Activated CD4-positive, alpha-beta T cell treated with anti-CD3 and anti-CD28 coated beads, Interleukin-2, amount 10 ng/mL, durations not matched to agents 7 days and 5 days (primary cell): ENCODE measurements at regions not wholly inside any gene's neighbourhood (a gene's known extent, or its start where the extent isn't known, plus 50 kb on each side); places are given as distances from the start of the nearest gene placed in this dataset.
"Not testable (repeated sequence)": the region's sequence is repeated elsewhere in the genome, so short reads cannot be mapped to it uniquely, and the experiment has no call there.

Source experiments
- CTCF ChIA-PET: fragments of 350-600 bp; sonication (Branson Sonifier 250); formaldehyde crosslinking; loops from one replicate; lab custom pipeline; 2021; ENCODE audit warnings: antibody characterized with exemption; lab: Charles Lee
- POLR2A ChIA-PET: fragments of 350-600 bp; sonication (Branson Sonifier 250); formaldehyde crosslinking; loops from one replicate; lab custom pipeline; 2021; ENCODE audit warnings: antibody characterized with exemption; lab: Charles Lee
- DNase-seq: peaks from one replicate; pipeline ENCODE4 v3.0.0-alpha.2; 2020
- H3K27ac Mint-ChIP-seq: one replicate; pipeline ENCODE4 v1.8.0; 2021; ENCODE audit warnings: mild to moderate bottlenecking, moderate library complexity, mixed read lengths
- H3K27me3 Mint-ChIP-seq: one replicate; pipeline ENCODE4 v1.8.0; 2021; ENCODE audit warnings: mixed read lengths
- H3K36me3 Mint-ChIP-seq: one replicate; pipeline ENCODE4 v1.8.0; 2021; ENCODE audit warnings: low read depth, mixed read lengths
- H3K4me1 Mint-ChIP-seq: one replicate; pipeline ENCODE4 v1.8.0; 2021; ENCODE audit warnings: mixed read lengths
- H3K4me3 Mint-ChIP-seq: one replicate; pipeline ENCODE4 v1.8.0; 2021; ENCODE audit warnings: mild to moderate bottlenecking, moderate library complexity, mixed read lengths
- H3K9me3 Mint-ChIP-seq: one replicate; pipeline ENCODE4 v1.8.0; 2021; ENCODE audit warnings: mixed read lengths

- no peaks in the 10 kb centered on the region for H3K9me3 Mint-ChIP-seq
- H3K27me3 Mint-ChIP-seq: peaks cover 3% of the 10 kb centered on the region
- H3K36me3 Mint-ChIP-seq: no peaks in the 10 kb centered on the region
- POLR2A ChIA-PET: no interaction called here
- CTCF ChIA-PET: no interaction called here
- no peak for DNase-seq
- H3K4me1 Mint-ChIP-seq: no peaks in the 10 kb centered on the region
- H3K27ac Mint-ChIP-seq: no peak overlapping the region
- no peak overlapping the region for H3K4me3 Mint-ChIP-seq
Observed at GRCh38 chr16:66036184-66036583, 330.3 kb upstream of the CDH5 start.

- Mint-ChIP-seq H3K4me3 (no peak overlapping the region), H3K27ac (no peak overlapping the region), H3K27me3 (peaks cover 3% of the 10 kb centered on the region), H3K36me3 (no peaks in the 10 kb centered on the region), H3K4me1 (no peaks in the 10 kb centered on the region), H3K9me3 (no peaks in the 10 kb centered on the region)
- ChIA-PET CTCF (no interaction called here), POLR2A (no interaction called here)
- no peak for DNase-seq
Observed at GRCh38 chr16:66035096-66035495, 331.4 kb upstream of the CDH5 start.

- CTCF ChIA-PET: no interaction called here
- Mint-ChIP-seq H3K36me3 (no peaks in the 10 kb centered on the region), H3K4me3 (no peak overlapping the region), H3K9me3 (no peaks in the 10 kb centered on the region), H3K27me3 (no peaks in the 10 kb centered on the region), H3K4me1 (no peaks in the 10 kb centered on the region), H3K27ac (no peak overlapping the region)
- POLR2A ChIA-PET: no interaction called here
- DNase-seq: no peak
Observed at GRCh38 chr16:66032841-66033240, 333.6 kb upstream of the CDH5 start.

GRCh38 chr16:66030036-66030435 lies 336.5 kb upstream of the CDH5 start:
- H3K4me3 Mint-ChIP-seq: no peak overlapping the region
- peaks cover 4% of the 10 kb centered on the region for H3K9me3 Mint-ChIP-seq
- no peaks in the 10 kb centered on the region for H3K4me1 Mint-ChIP-seq
- ChIA-PET CTCF (no interaction called here), POLR2A (no interaction called here)
- H3K27ac Mint-ChIP-seq: no peak overlapping the region
- no peaks in the 10 kb centered on the region for H3K36me3 Mint-ChIP-seq
- no peak for DNase-seq
- no peaks in the 10 kb centered on the region for H3K27me3 Mint-ChIP-seq

GRCh38 chr16:66028510-66029216 lies 337.8 kb upstream of the CDH5 start:
- ChIA-PET POLR2A (no interaction called here), CTCF (no interaction called here)
- Mint-ChIP-seq H3K9me3 (peaks cover 13% of the 10 kb centered on the region), H3K27me3 (no peaks in the 10 kb centered on the region), H3K36me3 (no peaks in the 10 kb centered on the region), H3K4me1 (no peaks in the 10 kb centered on the region), H3K27ac (no peak overlapping the region), H3K4me3 (no peak overlapping the region)
- no peak for DNase-seq

- ChIA-PET CTCF (no interaction called here), POLR2A (no interaction called here)
- no peak for DNase-seq
- no peak overlapping the region for H3K27ac Mint-ChIP-seq
- no peak overlapping the region for H3K4me3 Mint-ChIP-seq
- no peaks in the 10 kb centered on the region for H3K36me3 Mint-ChIP-seq
- H3K9me3 Mint-ChIP-seq: peaks cover 13% of the 10 kb centered on the region
- no peaks in the 10 kb centered on the region for H3K27me3 Mint-ChIP-seq
- H3K4me1 Mint-ChIP-seq: no peaks in the 10 kb centered on the region
Observed at GRCh38 chr16:66026787-66027330, 339.6 kb upstream of the CDH5 start.

GRCh38 chr16:66026211-66026610 lies 340.3 kb upstream of the CDH5 start:
- no peaks in the 10 kb centered on the region for H3K27me3 Mint-ChIP-seq
- H3K4me3 Mint-ChIP-seq: no peak overlapping the region
- no peak overlapping the region for H3K27ac Mint-ChIP-seq
- POLR2A ChIA-PET: no interaction called here
- H3K9me3 Mint-ChIP-seq: peaks cover 13% of the 10 kb centered on the region
- no peak for DNase-seq
- no peaks in the 10 kb centered on the region for H3K36me3 Mint-ChIP-seq
- CTCF ChIA-PET: no interaction called here
- H3K4me1 Mint-ChIP-seq: no peaks in the 10 kb centered on the region

GRCh38 chr16:66025751-66026150 lies 340.7 kb upstream of the CDH5 start:
- Mint-ChIP-seq H3K4me1 (no peaks in the 10 kb centered on the region), H3K4me3 (no peak overlapping the region)
- CTCF ChIA-PET: no interaction called here

GRCh38 chr16:66024567-66024966 lies 341.9 kb upstream of the CDH5 start:
- CTCF ChIA-PET, H3K27ac Mint-ChIP-seq, POLR2A ChIA-PET: not testable (repeated sequence)

More at GRCh38 chr16:66025751-66026150, 340.7 kb upstream of the CDH5 start:
- DNase-seq: no peak
- H3K27me3 Mint-ChIP-seq: no peaks in the 10 kb centered on the region
- no peak overlapping the region for H3K27ac Mint-ChIP-seq
- peaks cover 13% of the 10 kb centered on the region for H3K9me3 Mint-ChIP-seq
- H3K36me3 Mint-ChIP-seq: no peaks in the 10 kb centered on the region
- POLR2A ChIA-PET: no interaction called here

GRCh38 chr16:66023481-66023880 lies 343.0 kb upstream of the CDH5 start:
- no peaks in the 10 kb centered on the region for H3K27me3 Mint-ChIP-seq
- ChIA-PET POLR2A (no interaction called here), CTCF (no interaction called here)
- no peak overlapping the region for H3K27ac Mint-ChIP-seq
- no peak for DNase-seq
- H3K4me3 Mint-ChIP-seq: no peak overlapping the region
- peaks cover 13% of the 10 kb centered on the region for H3K9me3 Mint-ChIP-seq
- no peaks in the 10 kb centered on the region for H3K4me1 Mint-ChIP-seq
- H3K36me3 Mint-ChIP-seq: no peaks in the 10 kb centered on the region

More at GRCh38 chr16:66024567-66024966, 341.9 kb upstream of the CDH5 start:
- H3K9me3 Mint-ChIP-seq: peaks cover 13% of the 10 kb centered on the region
- H3K4me1 Mint-ChIP-seq, H3K36me3 Mint-ChIP-seq, H3K27me3 Mint-ChIP-seq, H3K4me3 Mint-ChIP-seq, DNase-seq: not testable (repeated sequence)

GRCh38 chr16:66020642-66021041 lies 345.8 kb upstream of the CDH5 start:
- no peaks in the 10 kb centered on the region for H3K36me3 Mint-ChIP-seq
- H3K27me3 Mint-ChIP-seq: no peaks in the 10 kb centered on the region
- no peak for DNase-seq
- H3K4me3 Mint-ChIP-seq: no peak overlapping the region
- no peaks in the 10 kb centered on the region for H3K4me1 Mint-ChIP-seq
- CTCF ChIA-PET: no interaction called here
- POLR2A ChIA-PET: no interaction called here
- no peak overlapping the region for H3K27ac Mint-ChIP-seq
- H3K9me3 Mint-ChIP-seq: peaks cover 10% of the 10 kb centered on the region

- no peaks in the 10 kb centered on the region for H3K27me3 Mint-ChIP-seq
- CTCF ChIA-PET: no interaction called here
- DNase-seq: no peak
- H3K9me3 Mint-ChIP-seq: peaks cover 9% of the 10 kb centered on the region
- no peak overlapping the region for H3K27ac Mint-ChIP-seq
- no peaks in the 10 kb centered on the region for H3K36me3 Mint-ChIP-seq
- no peaks in the 10 kb centered on the region for H3K4me1 Mint-ChIP-seq
- POLR2A ChIA-PET: no interaction called here
- no peak overlapping the region for H3K4me3 Mint-ChIP-seq
Observed at GRCh38 chr16:66020046-66020445, 346.4 kb upstream of the CDH5 start.

- H3K9me3 Mint-ChIP-seq, DNase-seq, H3K4me3 Mint-ChIP-seq, H3K4me1 Mint-ChIP-seq, POLR2A ChIA-PET, H3K27me3 Mint-ChIP-seq, H3K27ac Mint-ChIP-seq, H3K36me3 Mint-ChIP-seq, CTCF ChIA-PET: not testable (repeated sequence)
Observed at GRCh38 chr16:66019502-66019901, 347.0 kb upstream of the CDH5 start.

- Mint-ChIP-seq H3K4me3 (no peak overlapping the region), H3K36me3 (no peaks in the 10 kb centered on the region), H3K4me1 (no peaks in the 10 kb centered on the region), H3K9me3 (no peaks in the 10 kb centered on the region), H3K27ac (no peak overlapping the region), H3K27me3 (no peaks in the 10 kb centered on the region)
- CTCF ChIA-PET: no interaction called here
- no peak for DNase-seq
- POLR2A ChIA-PET: no interaction called here
Observed at GRCh38 chr16:66014221-66014620, 352.3 kb upstream of the CDH5 start.
